SK-N-SH treated with all-trans-retinoic acid at 6 μM for 48 hours (cell line): ENCODE measurements at regions not wholly inside any gene's neighbourhood (a gene's known extent, or its start where the extent isn't known, plus 50 kb on each side); places are given as distances from the start of the nearest gene placed in this dataset.

Experiments used
- ATAC-seq: fragments of 200-7000 bp; cut with Tn5 transposase; 3 replicates; pipeline ENCODE4 v1.9.1; 2020; ENCODE audit warnings: mild to moderate bottlenecking, moderate library complexity
- ARNTL ChIP-seq: fragments of 450-650 bp; formaldehyde crosslinking; IDR thresholded peaks from 2 replicates; pipeline ENCODE4 v1.5.0; 2020; ENCODE audit warnings: low read depth, mild to moderate bottlenecking, moderate library complexity, borderline replicate concordance
- CREB5 ChIP-seq: fragments of 250-450 bp; sonication (Bioruptor Pico); IDR thresholded peaks from 2 replicates; pipeline ENCODE4 v1.5.1; 2020; ENCODE audit warnings: low read depth, mild to moderate bottlenecking, moderate library complexity
- CSDC2 ChIP-seq: fragments of 250-450 bp; sonication (Bioruptor Pico); IDR thresholded peaks from 2 replicates; pipeline ENCODE4 v1.5.0; 2020; ENCODE audit warnings: mild to moderate bottlenecking, moderate library complexity
- CSRNP3 ChIP-seq: fragments of 250-450 bp; sonication (Bioruptor Pico); IDR thresholded peaks from 2 replicates; pipeline ENCODE4 v1.5.1; 2021; ENCODE audit warnings: mild to moderate bottlenecking, moderate library complexity
- ESRRG ChIP-seq: fragments of 250-450 bp; sonication (Bioruptor Pico); IDR thresholded peaks from 2 replicates; pipeline ENCODE4 v1.6.1; 2021; ENCODE audit warnings: mild to moderate bottlenecking
- GLIS3 ChIP-seq: fragments of 250-450 bp; sonication (Bioruptor Pico); IDR thresholded peaks from 2 replicates; pipeline ENCODE4 v1.5.0; 2020; ENCODE audit warnings: mild to moderate bottlenecking, moderate library complexity
- OSR1 ChIP-seq: fragments of 250-450 bp; sonication (Bioruptor Pico); IDR thresholded peaks from 2 replicates; pipeline ENCODE4 v1.8.0; 2022; ENCODE audit warnings: moderate library complexity, mild to moderate bottlenecking, inconsistent platforms
- PPARA ChIP-seq: fragments of 250-450 bp; sonication (Bioruptor Pico); IDR thresholded peaks from 2 replicates; pipeline ENCODE4 v1.5.0; 2020; ENCODE audit warnings: mild to moderate bottlenecking, borderline replicate concordance
- RARB ChIP-seq: fragments of 250-450 bp; sonication (Bioruptor Pico); IDR thresholded peaks from 2 replicates; pipeline ENCODE4 v1.8.0; 2021; ENCODE audit warnings: mild to moderate bottlenecking, moderate library complexity
- SNAI2 ChIP-seq: fragments of 250-450 bp; sonication (Bioruptor Pico); IDR thresholded peaks from 2 replicates; pipeline ENCODE4 v1.5.0; 2020; ENCODE audit warnings: mild to moderate bottlenecking, moderate library complexity
- TCF4 ChIP-seq: fragments of 250-450 bp; sonication (Bioruptor Pico); IDR thresholded peaks from 2 replicates; pipeline ENCODE4 v1.8.0; 2021; ENCODE audit warnings: mild to moderate bottlenecking, moderate library complexity, borderline replicate concordance
- TOX ChIP-seq: fragments of 250-450 bp; sonication (Bioruptor Pico); IDR thresholded peaks from 2 replicates; pipeline ENCODE4 v1.8.0; 2021; ENCODE audit warnings: mild to moderate bottlenecking, moderate library complexity, borderline replicate concordance
- TSHZ2 ChIP-seq: fragments of 250-450 bp; sonication (Bioruptor Pico); IDR thresholded peaks from 2 replicates; pipeline ENCODE4 v1.5.0; 2020; ENCODE audit warnings: mild to moderate bottlenecking, moderate library complexity
- ZC3H10 ChIP-seq: fragments of 250-450 bp; sonication (Bioruptor Pico); IDR thresholded peaks from 2 replicates; pipeline ENCODE4 v1.5.1; 2021; ENCODE audit warnings: mild to moderate bottlenecking, moderate library complexity
- ZFP3 ChIP-seq: fragments of 250-450 bp; sonication (Bioruptor Pico); IDR thresholded peaks from 2 replicates; pipeline ENCODE4 v1.5.0; 2020; ENCODE audit warnings: mild to moderate bottlenecking, moderate library complexity
- ZFP30 ChIP-seq: fragments of 450-650 bp; formaldehyde crosslinking; IDR thresholded peaks from 2 replicates; pipeline ENCODE4 v1.5.0; 2022; ENCODE audit warnings: mild to moderate bottlenecking, moderate library complexity
- ZNF565 ChIP-seq: fragments of 450-650 bp; formaldehyde crosslinking; conservative IDR thresholded peaks from 2 replicates; pipeline ENCODE4 v1.5.0; 2020; ENCODE audit warnings: low read depth, mild to moderate bottlenecking, moderate library complexity
- ZNF70 ChIP-seq: fragments of 450-650 bp; formaldehyde crosslinking; IDR thresholded peaks from 2 replicates; pipeline ENCODE4 v1.5.0; 2020; ENCODE audit warnings: mild to moderate bottlenecking, moderate library complexity
- TF ChIP-seq, protein P1 (sequence below): fragments of 250-450 bp; sonication (Bioruptor Pico); IDR thresholded peaks from 2 replicates; pipeline ENCODE4 v1.8.0; 2020; ENCODE audit warnings: mild to moderate bottlenecking, moderate library complexity, borderline replicate concordance

DNA sequence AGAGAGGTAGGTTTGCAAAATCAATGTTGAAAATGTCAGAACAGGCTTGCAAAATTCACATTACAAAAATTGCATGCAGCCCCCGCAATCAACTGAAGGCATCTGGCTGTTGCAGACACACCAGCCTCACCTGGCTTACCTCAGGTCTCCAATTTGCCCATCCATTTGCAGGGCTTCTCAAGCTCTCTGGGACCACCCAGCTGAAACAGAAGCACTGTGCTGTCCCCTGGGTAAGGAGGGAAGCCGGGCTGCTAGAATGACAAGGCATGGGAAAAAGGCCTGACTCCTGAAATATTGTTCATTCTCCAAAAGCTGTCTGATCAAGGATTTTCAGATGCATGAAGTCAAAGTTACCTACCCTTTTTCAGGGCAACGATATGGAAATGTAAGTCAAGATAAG, 52.6 kb upstream of the CD93 start:
- TF ChIP-seq ZFP30 (CRISPR knock-in tag): no peak
- TF ChIP-seq CSRNP3: no peak
- TF ChIP-seq CSDC2 (CRISPR knock-in tag): no peak
- no peak for TF ChIP-seq ARNTL (CRISPR knock-in tag)
- TF ChIP-seq GLIS3 (CRISPR knock-in tag): no peak
- no peak for TF ChIP-seq ZNF565 (CRISPR knock-in tag)
- TF ChIP-seq ZNF70 (CRISPR knock-in tag): no peak
- TF ChIP-seq CREB5: no peak
- no peak for ATAC-seq

DNA sequence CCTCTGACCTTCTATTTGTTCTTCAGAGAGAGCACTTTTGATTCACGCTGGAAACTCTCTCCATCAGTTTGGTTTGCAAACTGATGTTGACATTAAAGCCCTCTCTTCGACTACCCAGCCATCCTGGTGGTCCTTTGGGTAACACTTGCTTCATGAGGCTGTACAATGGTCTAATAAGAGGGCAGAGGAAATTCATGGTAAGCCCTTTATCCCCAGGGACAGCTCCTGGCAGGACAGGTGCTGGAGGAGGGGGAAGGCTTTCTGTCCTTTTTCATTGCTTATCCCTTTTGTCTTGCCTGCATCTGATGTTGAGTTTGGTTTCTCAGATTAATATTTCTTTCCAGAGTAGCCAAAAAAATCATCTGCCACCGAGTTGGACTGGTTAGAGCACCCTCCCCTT, 52.1 kb upstream of the CD93 start:
- no peak for ATAC-seq
- TF ChIP-seq ZNF70 (CRISPR knock-in tag) (no peak), TCF4 (CRISPR knock-in tag) (no peak), TOX (CRISPR knock-in tag) (no peak), CSRNP3 (no peak), CREB5 (no peak), ZFP30 (CRISPR knock-in tag) (no peak)

GRCh38 chr20:23136893-23137745, 51.0 kb upstream of the CD93 start:
- no peak for TF ChIP-seq ZC3H10 (CRISPR knock-in tag)
- TF ChIP-seq CREB5: no peak
- TF ChIP-seq TCF4 (CRISPR knock-in tag): no peak
- no peak for TF ChIP-seq OSR1 (CRISPR knock-in tag)
- no peak for TF ChIP-seq TSHZ2
- TF ChIP-seq CSRNP3: no peak
- no peak for TF ChIP-seq ESRRG
- no peak for TF ChIP-seq GLIS3 (CRISPR knock-in tag)
- no peak for TF ChIP-seq RARB (CRISPR knock-in tag)
- TF ChIP-seq ZNF70 (CRISPR knock-in tag): no peak
- TF ChIP-seq ZNF565 (CRISPR knock-in tag): no peak
- TF ChIP-seq, protein P1, sequence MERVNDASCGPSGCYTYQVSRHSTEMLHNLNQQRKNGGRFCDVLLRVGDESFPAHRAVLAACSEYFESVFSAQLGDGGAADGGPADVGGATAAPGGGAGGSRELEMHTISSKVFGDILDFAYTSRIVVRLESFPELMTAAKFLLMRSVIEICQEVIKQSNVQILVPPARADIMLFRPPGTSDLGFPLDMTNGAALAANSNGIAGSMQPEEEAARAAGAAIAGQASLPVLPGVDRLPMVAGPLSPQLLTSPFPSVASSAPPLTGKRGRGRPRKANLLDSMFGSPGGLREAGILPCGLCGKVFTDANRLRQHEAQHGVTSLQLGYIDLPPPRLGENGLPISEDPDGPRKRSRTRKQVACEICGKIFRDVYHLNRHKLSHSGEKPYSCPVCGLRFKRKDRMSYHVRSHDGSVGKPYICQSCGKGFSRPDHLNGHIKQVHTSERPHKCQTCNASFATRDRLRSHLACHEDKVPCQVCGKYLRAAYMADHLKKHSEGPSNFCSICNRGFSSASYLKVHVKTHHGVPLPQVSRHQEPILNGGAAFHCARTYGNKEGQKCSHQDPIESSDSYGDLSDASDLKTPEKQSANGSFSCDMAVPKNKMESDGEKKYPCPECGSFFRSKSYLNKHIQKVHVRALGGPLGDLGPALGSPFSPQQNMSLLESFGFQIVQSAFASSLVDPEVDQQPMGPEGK: no peak
- no peak for TF ChIP-seq PPARA (CRISPR knock-in tag)
- no peak for TF ChIP-seq ZFP3 (CRISPR knock-in tag)
- TF ChIP-seq SNAI2 (CRISPR knock-in tag): no peak
- TF ChIP-seq TOX (CRISPR knock-in tag): no peak
- TF ChIP-seq, all 23 proteins: peak for 0
- ATAC-seq: no peak
